ENCODE measurements at regions not wholly inside any gene's neighbourhood (a gene's known extent, or its start where the extent isn't known, plus 50 kb on each side); places are given as distances from the start of the nearest gene placed in this dataset.
"Not testable (repeated sequence)": the region's sequence is repeated elsewhere in the genome, so short reads cannot be mapped to it uniquely, and the experiment has no call there.

DNA sequence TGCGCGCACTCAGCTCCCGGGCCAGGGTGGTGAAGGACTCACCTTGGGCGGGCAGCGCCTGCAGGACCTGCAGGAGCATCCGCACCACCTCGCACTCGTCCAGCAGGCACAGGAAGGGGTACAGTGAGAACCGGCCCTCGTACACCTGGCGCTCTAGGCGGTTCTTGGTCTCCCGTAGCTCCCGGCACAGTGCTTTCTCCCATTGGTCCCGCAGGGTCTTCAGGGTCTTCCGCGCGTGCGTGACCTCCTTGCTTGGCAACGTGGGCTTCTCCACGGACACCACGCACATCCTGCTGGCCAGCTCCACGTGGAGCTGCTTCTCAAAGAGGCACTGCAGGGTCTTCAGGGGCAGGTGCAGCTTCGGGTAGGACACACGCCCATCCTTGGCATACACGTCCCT, 74.1 kb upstream of the MED13 start:
- no peak overlapping the region for H3K4me3 ChIP-seq (ENCODE audit: low read depth, low read length)
- TF ChIP-seq, protein P1, sequence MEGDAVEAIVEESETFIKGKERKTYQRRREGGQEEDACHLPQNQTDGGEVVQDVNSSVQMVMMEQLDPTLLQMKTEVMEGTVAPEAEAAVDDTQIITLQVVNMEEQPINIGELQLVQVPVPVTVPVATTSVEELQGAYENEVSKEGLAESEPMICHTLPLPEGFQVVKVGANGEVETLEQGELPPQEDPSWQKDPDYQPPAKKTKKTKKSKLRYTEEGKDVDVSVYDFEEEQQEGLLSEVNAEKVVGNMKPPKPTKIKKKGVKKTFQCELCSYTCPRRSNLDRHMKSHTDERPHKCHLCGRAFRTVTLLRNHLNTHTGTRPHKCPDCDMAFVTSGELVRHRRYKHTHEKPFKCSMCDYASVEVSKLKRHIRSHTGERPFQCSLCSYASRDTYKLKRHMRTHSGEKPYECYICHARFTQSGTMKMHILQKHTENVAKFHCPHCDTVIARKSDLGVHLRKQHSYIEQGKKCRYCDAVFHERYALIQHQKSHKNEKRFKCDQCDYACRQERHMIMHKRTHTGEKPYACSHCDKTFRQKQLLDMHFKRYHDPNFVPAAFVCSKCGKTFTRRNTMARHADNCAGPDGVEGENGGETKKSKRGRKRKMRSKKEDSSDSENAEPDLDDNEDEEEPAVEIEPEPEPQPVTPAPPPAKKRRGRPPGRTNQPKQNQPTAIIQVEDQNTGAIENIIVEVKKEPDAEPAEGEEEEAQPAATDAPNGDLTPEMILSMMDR (IDR thresholded peaks at IDR 0.05; ENCODE audit: insufficient read depth, low read length), result no peak
- DNase-seq (ENCODE audit: low read depth), result no peak

DNA sequence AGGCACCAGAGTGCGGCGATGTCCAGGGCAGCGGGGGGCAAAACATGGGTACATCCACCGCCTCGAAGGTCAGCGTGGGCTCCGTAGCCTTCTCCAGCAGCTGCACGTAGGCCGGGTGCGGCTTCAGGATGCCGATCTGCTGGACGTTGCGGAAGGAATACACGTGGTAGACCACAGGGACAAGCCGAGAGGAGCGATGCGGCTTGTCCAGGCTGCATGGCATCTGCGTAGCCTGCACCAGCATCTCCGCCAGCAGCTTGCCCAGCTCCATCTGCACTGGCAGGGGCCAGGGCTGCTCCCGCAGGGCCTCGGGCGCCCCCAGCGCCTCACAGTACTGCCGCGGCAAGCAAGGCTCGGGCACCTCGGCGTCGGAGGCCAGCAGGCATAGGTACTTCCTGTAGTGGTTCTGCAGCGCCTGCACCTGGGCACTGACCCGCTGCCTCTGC, 73.6 kb upstream of the MED13 start:
- not testable (repeated sequence) for DNase-seq (ENCODE audit: low read depth); H3K4me3 ChIP-seq (ENCODE audit: low read depth, low read length)

DNA sequence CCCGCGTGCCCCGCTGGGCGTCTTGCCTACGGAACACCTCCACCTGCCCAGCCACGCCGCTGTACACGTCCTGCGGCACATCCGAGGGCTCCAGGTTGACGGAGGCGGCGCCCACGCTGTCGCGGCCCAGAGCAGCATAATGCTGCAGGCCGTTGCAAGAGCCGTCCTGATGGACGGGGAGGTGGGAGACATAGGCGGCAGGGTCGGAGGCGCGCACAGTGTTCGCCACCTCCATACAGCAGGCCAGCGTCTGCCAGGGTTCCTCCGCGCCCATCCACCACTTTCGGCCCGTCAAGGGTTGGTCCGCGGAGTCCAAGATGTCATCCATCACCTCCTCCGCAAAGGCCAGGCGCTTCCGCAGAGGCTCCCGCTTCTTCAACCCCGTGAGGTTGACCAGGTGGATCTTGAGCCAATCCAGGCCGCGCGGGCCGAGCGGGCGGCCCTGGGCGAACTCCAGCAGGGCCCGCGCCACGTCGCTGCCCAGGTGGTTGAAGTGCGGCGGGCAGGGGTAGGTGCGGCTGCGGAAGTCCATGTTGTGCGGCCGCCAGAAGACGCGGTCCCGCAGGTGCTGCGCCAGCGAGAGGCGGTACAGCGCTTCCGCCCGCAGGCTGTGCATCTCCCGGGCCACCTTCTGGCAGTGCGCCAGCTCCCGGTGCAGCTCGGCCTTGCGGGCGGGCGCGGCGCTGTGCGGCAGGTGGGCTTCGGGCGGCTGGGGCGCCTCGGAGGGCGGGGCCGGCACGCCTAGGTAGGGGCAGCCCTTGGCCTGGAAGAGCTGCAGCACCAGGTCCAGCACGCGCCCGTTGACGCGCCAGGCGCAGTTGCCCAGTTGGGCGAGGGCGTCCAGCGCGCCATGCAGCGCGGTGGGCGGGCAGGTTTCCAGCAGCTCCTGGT, 72.9 kb upstream of the MED13 start:
- not testable (repeated sequence) for H3K4me3 ChIP-seq (ENCODE audit: low read depth, low read length); DNase-seq (ENCODE audit: low read depth)

DNA sequence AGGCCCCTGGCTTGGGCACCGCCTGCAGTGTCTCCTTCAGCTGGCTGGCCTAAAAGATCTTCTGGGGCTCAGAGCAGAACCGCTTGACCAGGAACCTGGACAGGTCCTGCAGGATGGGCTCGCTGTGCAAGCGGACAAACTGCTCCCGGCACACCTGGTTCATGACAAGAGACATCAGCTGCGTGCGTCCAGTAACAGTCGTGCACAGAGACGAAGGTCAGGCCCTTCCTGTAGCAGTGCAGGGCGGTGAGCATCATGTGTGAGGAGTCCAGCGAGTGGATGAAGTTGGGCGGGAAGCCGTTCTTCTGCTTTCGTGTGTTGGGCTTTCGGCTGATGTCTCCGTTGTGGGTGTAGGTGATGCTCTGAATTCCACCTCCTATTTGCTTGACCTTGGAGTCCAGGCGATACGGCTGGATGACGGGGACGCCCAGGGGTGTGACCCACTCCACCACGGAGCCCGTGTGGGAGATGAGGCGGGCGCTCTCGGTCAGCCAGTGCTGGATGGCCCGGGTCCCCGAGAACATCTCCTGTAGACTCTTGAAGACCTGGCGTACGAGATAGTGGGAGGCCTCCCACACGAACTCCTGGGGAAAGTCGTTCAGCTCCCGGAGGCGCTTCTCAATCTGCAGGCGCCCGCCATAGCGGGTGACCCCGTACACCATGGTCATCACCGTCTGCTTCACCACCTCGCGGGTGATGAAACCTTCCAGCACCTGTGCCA, 72.1 kb upstream of the MED13 start:
- H3K4me3 ChIP-seq (ENCODE audit: low read depth, low read length); DNase-seq (ENCODE audit: low read depth): not testable (repeated sequence)

DNA sequence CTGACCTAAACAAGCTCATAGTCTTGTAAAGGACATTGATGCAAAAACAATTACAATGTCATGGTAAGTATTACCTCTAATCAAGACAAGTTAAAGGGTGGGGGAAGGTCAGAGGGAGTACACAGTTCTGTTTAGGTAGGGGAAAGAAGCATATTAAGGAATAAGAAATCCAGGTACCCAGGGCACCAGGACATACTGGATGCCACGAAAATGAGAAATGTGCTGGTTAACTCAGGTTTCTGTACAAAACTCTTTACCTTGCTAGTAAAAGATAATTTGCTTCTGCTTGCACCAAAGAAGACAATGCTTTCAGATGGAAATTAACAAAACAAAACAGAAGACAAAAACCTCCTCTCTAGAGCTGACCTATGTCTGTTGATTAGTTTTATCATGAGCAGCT, 70.7 kb upstream of the MED13 start:
- no peak for DNase-seq (ENCODE audit: low read depth)
- H3K4me3 ChIP-seq (ENCODE audit: low read depth, low read length), result no peak overlapping the region
- TF ChIP-seq, protein P1 (IDR thresholded peaks at IDR 0.05; ENCODE audit: insufficient read depth, low read length), result no peak

DNA sequence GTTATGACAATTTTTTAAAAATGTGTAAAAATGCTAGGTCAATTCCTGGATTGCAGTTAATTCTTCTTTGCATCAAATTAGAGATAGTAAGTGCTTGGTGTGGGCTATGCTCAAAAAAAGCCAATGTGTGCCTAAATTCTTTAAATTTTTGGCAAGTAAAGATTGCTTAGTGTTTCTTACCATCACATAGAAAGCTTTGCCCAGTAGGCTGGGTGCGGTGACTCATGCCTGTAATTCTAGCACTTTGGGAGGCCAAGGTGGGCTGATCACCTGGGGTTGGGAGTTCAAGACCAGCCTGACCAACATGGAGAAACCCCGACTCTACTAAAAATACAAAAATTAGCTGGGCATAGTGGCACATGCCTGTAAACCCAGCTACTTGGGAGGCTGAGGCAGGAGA, 70.0 kb upstream of the MED13 start:
- not testable (repeated sequence) for H3K4me3 ChIP-seq (ENCODE audit: low read depth, low read length)
- DNase-seq (ENCODE audit: low read depth), result peak; percentile 11

DNA sequence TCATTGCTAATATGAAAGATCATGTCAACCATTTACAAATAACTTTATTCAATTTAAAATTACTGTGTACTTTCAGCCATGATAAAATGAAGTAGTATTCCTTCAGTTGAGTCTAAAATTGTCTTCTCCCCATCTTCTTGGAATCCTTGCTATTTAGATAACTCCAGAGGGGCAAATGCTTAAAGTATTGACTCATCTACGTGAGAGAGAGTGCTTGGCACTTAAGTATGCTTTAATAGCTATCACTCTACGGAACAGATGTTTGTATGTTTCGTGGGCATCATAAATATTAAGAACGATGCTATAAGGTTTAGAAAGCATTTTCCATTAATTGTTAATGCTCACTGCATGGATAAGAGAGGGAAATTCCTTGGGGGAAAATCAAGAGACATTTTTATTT, 69.3 kb upstream of the MED13 start:
- TF ChIP-seq, protein P1 (IDR thresholded peaks at IDR 0.05; ENCODE audit: insufficient read depth, low read length), result no peak
- no peak overlapping the region for H3K4me3 ChIP-seq (ENCODE audit: low read depth, low read length)
- peak; percentile 6 for DNase-seq (ENCODE audit: low read depth)

DNA sequence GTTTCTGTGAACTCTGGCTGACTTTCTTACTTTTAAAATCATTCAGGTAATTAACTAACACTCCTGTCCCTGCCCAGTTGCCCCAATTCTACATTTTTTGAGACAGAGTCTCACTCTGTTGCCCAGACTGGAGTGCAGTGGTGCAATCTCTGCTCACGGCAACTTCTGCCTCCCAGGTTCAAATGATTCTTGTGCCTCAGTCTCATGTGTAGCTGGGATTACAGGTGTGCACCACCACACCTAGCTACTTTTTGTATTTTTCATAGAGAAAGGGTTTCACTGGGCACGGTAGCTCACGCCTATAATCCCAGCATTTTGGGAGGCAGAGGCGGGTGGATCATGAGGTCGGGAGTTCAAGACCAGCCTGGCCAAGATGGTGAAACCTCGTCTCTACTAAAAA, 66.2 kb upstream of the MED13 start:
- not testable (repeated sequence) for DNase-seq (ENCODE audit: low read depth); H3K4me3 ChIP-seq (ENCODE audit: low read depth, low read length)

DNA sequence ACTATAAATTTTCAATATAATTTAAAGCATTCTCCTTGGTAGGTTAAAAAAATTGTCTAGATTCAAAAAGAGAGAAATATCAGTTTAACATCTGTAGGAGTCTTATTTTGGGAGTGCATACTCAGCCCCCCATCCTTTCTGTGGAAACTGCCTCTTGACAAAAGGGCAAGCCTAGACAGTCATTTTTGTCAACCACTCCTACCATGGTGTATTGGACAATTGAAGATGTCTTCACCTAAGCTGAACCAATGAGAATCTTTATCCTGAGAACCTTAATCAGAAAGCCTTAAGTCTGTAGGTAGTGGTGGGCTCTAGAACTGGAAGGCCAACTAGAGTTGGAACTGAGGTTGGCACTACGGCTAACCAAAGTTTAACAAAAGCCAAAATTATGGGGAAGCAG, 65.7 kb upstream of the MED13 start:
- H3K4me3 ChIP-seq (ENCODE audit: low read depth, low read length), result no peak overlapping the region
- TF ChIP-seq, protein P1 (IDR thresholded peaks at IDR 0.05; ENCODE audit: insufficient read depth, low read length), result no peak
- DNase-seq (ENCODE audit: low read depth), result no peak

Data from fibroblast of the aortic adventitia (primary cell).